Sigmoid colon (tissue), 6 donors: ENCODE measurements at regions not wholly inside any gene's neighbourhood (a gene's known extent, or its start where the extent isn't known, plus 50 kb on each side); places are given as distances from the start of the nearest gene placed in this dataset.
"Not testable (repeated sequence)": the region's sequence is repeated elsewhere in the genome, so short reads cannot be mapped to it uniquely, and the experiment has no call there.

Experiments used
- DNase-seq: peaks from one replicate; pipeline ENCODE4 v3.0.0-alpha.2; 2019
- H3K27ac ChIP-seq, 4 donors: fragments of 200-600 bp; sonication (generic); one replicate each; pipeline ENCODE4 v1.5.1; 2016 to 2019; ENCODE audit warnings: mild to moderate bottlenecking in 1 of 4
- H3K27me3 ChIP-seq, 3 donors: fragments of 200-600 bp; sonication (generic); one replicate each; pipeline ENCODE4 v1.5.1; 2019; ENCODE audit warnings: mild to moderate bottlenecking in 1 of 3
- H3K36me3 ChIP-seq, 4 donors: fragments of 200-600 bp; sonication (generic); one replicate each; pipeline ENCODE4 v1.5.1; 2016 to 2019
- H3K4me1 ChIP-seq, 4 donors: fragments of 200-600 bp; sonication (generic); one replicate each; pipeline ENCODE4 v1.5.1; 2017 to 2019
- H3K4me3 ChIP-seq, 4 donors: fragments of 200-600 bp; sonication (generic); one replicate each; pipeline ENCODE4 v1.5.1; 2017 to 2019; ENCODE audit warnings: mild to moderate bottlenecking in 2 of 4, moderate library complexity in 1 of 4
- H3K9me3 ChIP-seq, 4 donors: fragments of 200-600 bp in 3 of 4; sonication (generic) in 3 of 4; one replicate each; pipeline versions ENCODE4 v1.5.1 to v1.6.1; 2013 to 2019
- CTCF ChIP-seq, 4 experiments: fragments of 450-650 bp in 3 of 4; fragments of 200-600 bp in 1 of 4; IDR thresholded peaks; one replicate each; pipeline ENCODE4 v1.5.1; 2016 to 2019; ENCODE audit warnings: antibody characterized with exemption in 4 of 4, mild to moderate bottlenecking in 3 of 4, moderate library complexity in 2 of 4
- EP300 ChIP-seq, 4 donors: sonication (generic); formaldehyde crosslinking; IDR thresholded peaks; one replicate each; pipeline ENCODE4 v1.6.1; 2017; ENCODE audit warnings: antibody characterized with exemption in 4 of 4
- POLR2A ChIP-seq, 2 donors: fragments of 450-650 bp; IDR thresholded peaks; one replicate each; pipeline ENCODE4 v1.6.1; 2016; ENCODE audit warnings: antibody characterized with exemption in 2 of 2, mild to moderate bottlenecking in 2 of 2, moderate library complexity in 2 of 2
- POLR2AphosphoS5 ChIP-seq, 4 donors: sonication (generic); formaldehyde crosslinking; IDR thresholded peaks; one replicate each; pipeline ENCODE4 v1.6.1; 2017; ENCODE audit warnings: antibody characterized with exemption in 4 of 4
- WGBS, 2 donors: extraction: QIAGEN DNeasy Blood & Tissue Kit; methylation state at CpG; one replicate each; pipeline ENCODE4 v1.1.7; 2013; 5-methylcytosine and 5-hydroxymethylcytosine counted together
- intact Hi-C: fragments of 100-400 bp; cut with DNase I; formaldehyde crosslinking; loops from one replicate; pipeline ENCODE4 v1.15.1; 2023
- donor health status: healthy with polysubstance abuse.
- donor health status: healthy.

- intact Hi-C loops, result no loop called here
- 97% methylated on average over 4 of the region's 4 CpGs for WGBS, 2 donors
Measured at GRCh38 chr12:46649433-46649832, 176.4 kb downstream of the SLC38A4 start.

GRCh38 chr12:46647034-46647433 is 178.8 kb downstream of the SLC38A4 start:
- H3K4me1 ChIP-seq, result no peaks in the 10 kb centered on the region
- no peaks in the 10 kb centered on the region for H3K27me3 ChIP-seq
- WGBS, 2 donors, result 72 to 94% methylated on average over 2 of the region's 2 CpGs
- no peak overlapping the region for H3K4me3 ChIP-seq
- TF ChIP-seq POLR2A (IDR thresholded peaks at IDR 0.05) (no peak), EP300 (IDR thresholded peaks at IDR 0.05) (no peak), POLR2AphosphoS5 (IDR thresholded peaks at IDR 0.05) (no peak), CTCF (IDR thresholded peaks at IDR 0.05) (no peak)
- no peaks in the 10 kb centered on the region for H3K36me3 ChIP-seq
- peaks cover 0 to 4% (median 0%) of the 10 kb centered on the region in 4 donors for H3K9me3 ChIP-seq
- no peak for DNase-seq
- intact Hi-C loops, result no loop called here
- H3K27ac ChIP-seq, result no peak overlapping the region

More at GRCh38 chr12:46649433-46649832, 176.4 kb downstream of the SLC38A4 start:
- Histone ChIP-seq H3K4me3 (no peak overlapping the region), H3K4me1 (no peaks in the 10 kb centered on the region), H3K9me3 (no peaks in the 10 kb centered on the region), H3K27me3 (no peaks in the 10 kb centered on the region), H3K36me3 (no peaks in the 10 kb centered on the region), H3K27ac (no peak overlapping the region)
- TF ChIP-seq POLR2AphosphoS5 (IDR thresholded peaks at IDR 0.05) (no peak), CTCF (IDR thresholded peaks at IDR 0.05) (no peak), POLR2A (IDR thresholded peaks at IDR 0.05) (no peak), EP300 (IDR thresholded peaks at IDR 0.05) (no peak)
- no peak for DNase-seq

- H3K27me3 ChIP-seq, H3K27ac ChIP-seq, H3K36me3 ChIP-seq, H3K4me3 ChIP-seq, DNase-seq, H3K4me1 ChIP-seq, H3K9me3 ChIP-seq, intact Hi-C loops: not testable (repeated sequence)
- 95% methylated on average over 2 of the region's 2 CpGs for WGBS, 2 donors
Measured at GRCh38 chr12:46641649-46642048, 184.1 kb downstream of the SLC38A4 start.

- no peak overlapping the region for H3K27ac ChIP-seq
- no peaks in the 10 kb centered on the region for H3K27me3 ChIP-seq
- TF ChIP-seq CTCF (IDR thresholded peaks at IDR 0.05) (no peak), POLR2A (IDR thresholded peaks at IDR 0.05) (no peak), EP300 (IDR thresholded peaks at IDR 0.05) (no peak), POLR2AphosphoS5 (IDR thresholded peaks at IDR 0.05) (no peak)
- peaks cover 0 to 6% (median under 1%) of the 10 kb centered on the region in 4 donors for H3K9me3 ChIP-seq
- H3K4me1 ChIP-seq, result no peaks in the 10 kb centered on the region
- intact Hi-C loops, result no loop called here
- no peaks in the 10 kb centered on the region for H3K36me3 ChIP-seq
- no peak for DNase-seq
- H3K4me3 ChIP-seq, result no peak overlapping the region
Measured at GRCh38 chr12:46635818-46636217, 190.0 kb downstream of the SLC38A4 start.

GRCh38 chr12:46629331-46630229 is 196.2 kb downstream of the SLC38A4 start:
- 87 to 88% methylated on average over 4 of the region's 4 CpGs for WGBS, 2 donors
- Histone ChIP-seq H3K9me3 (no peaks in the 10 kb centered on the region), H3K27me3 (no peaks in the 10 kb centered on the region), H3K4me1 (no peaks in the 10 kb centered on the region), H3K36me3 (no peaks in the 10 kb centered on the region), H3K27ac (no peak overlapping the region), H3K4me3 (no peak overlapping the region)
- intact Hi-C loops, result no loop called here
- no peak for DNase-seq
- TF ChIP-seq POLR2A (IDR thresholded peaks at IDR 0.05) (no peak), EP300 (IDR thresholded peaks at IDR 0.05) (no peak), POLR2AphosphoS5 (IDR thresholded peaks at IDR 0.05) (no peak), CTCF (IDR thresholded peaks at IDR 0.05) (no peak)
